Nephron (organoid): ENCODE measurements at regions not wholly inside any gene's neighbourhood (a gene's known extent, or its start where the extent isn't known, plus 50 kb on each side); places are given as distances from the start of the nearest gene placed in this dataset.
"Not testable (repeated sequence)": the region's sequence is repeated elsewhere in the genome, so short reads cannot be mapped to it uniquely, and the experiment has no call there.

Source experiments
- H3K27ac Mint-ChIP-seq, 3 experiments: 2 replicates each; pipeline ENCODE4 v1.8.0; 2020; ENCODE audit warnings: mixed read lengths in 3 of 3, mild to moderate bottlenecking in 2 of 3, moderate library complexity in 1 of 3
- H3K27me3 Mint-ChIP-seq: 2 replicates; pipeline ENCODE4 v1.8.0; 2021; ENCODE audit warnings: low read depth, mild to moderate bottlenecking, moderate library complexity, mixed read lengths
- H3K36me3 Mint-ChIP-seq: 2 replicates; pipeline ENCODE4 v1.8.0; 2020; ENCODE audit warnings: low read depth, mixed read lengths
- H3K4me1 Mint-ChIP-seq: 2 replicates; pipeline ENCODE4 v1.8.0; 2020; ENCODE audit warnings: mixed read lengths
- H3K4me3 Mint-ChIP-seq, 3 experiments: 2 replicates each; pipeline ENCODE4 v1.8.0; 2020; ENCODE audit warnings: mild to moderate bottlenecking in 3 of 3, mixed read lengths in 3 of 3, moderate library complexity in 2 of 3
- H3K9me3 Mint-ChIP-seq: 2 replicates; pipeline ENCODE4 v1.8.0; 2020; ENCODE audit warnings: mixed read lengths
- TF ChIP-seq, protein P1 (sequence below), 3 experiments: fragments of 200-600 bp; sonication (generic); IDR thresholded peaks; one replicate each; pipeline ENCODE4 v1.5.0; 2021; ENCODE audit warnings: antibody characterized with exemption in 3 of 3; ENCODE audit not compliant: unreplicated experiment in 3 of 3

DNA sequence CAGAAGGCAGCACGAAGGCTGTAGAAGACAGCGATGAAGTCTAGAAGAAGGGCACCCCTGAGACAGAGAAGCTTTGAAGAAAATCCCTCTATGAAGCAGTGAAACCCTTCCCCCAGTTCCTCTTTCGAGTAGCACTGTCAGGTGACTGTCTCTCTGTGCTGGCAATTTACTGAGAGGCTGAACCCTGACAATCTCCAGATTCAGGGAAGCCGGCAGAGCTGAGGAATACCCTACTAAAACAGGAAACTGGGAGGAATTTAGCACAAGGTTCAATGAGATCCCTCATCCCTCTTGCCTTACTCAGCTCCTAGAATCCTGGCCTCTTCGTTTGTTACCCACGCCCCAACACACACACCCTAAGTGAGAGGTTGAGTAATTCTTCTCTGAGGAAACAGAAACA is 239.7 kb upstream of the NOCT start:
- peak overlapping the region; percentile 80 to 94 (median 85) for H3K27ac Mint-ChIP-seq
- TF ChIP-seq, protein P1, sequence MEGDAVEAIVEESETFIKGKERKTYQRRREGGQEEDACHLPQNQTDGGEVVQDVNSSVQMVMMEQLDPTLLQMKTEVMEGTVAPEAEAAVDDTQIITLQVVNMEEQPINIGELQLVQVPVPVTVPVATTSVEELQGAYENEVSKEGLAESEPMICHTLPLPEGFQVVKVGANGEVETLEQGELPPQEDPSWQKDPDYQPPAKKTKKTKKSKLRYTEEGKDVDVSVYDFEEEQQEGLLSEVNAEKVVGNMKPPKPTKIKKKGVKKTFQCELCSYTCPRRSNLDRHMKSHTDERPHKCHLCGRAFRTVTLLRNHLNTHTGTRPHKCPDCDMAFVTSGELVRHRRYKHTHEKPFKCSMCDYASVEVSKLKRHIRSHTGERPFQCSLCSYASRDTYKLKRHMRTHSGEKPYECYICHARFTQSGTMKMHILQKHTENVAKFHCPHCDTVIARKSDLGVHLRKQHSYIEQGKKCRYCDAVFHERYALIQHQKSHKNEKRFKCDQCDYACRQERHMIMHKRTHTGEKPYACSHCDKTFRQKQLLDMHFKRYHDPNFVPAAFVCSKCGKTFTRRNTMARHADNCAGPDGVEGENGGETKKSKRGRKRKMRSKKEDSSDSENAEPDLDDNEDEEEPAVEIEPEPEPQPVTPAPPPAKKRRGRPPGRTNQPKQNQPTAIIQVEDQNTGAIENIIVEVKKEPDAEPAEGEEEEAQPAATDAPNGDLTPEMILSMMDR (IDR thresholded peaks at IDR 0.05; ENCODE audit: unreplicated experiment in 3 of 3), result no peak
- no peaks in the 10 kb centered on the region for H3K27me3 Mint-ChIP-seq
- peaks cover 8% of the 10 kb centered on the region for H3K9me3 Mint-ChIP-seq
- no peaks in the 10 kb centered on the region for H3K36me3 Mint-ChIP-seq
- no peak overlapping the region for H3K4me3 Mint-ChIP-seq
- H3K4me1 Mint-ChIP-seq, result peaks cover 23% of the 10 kb centered on the region

DNA sequence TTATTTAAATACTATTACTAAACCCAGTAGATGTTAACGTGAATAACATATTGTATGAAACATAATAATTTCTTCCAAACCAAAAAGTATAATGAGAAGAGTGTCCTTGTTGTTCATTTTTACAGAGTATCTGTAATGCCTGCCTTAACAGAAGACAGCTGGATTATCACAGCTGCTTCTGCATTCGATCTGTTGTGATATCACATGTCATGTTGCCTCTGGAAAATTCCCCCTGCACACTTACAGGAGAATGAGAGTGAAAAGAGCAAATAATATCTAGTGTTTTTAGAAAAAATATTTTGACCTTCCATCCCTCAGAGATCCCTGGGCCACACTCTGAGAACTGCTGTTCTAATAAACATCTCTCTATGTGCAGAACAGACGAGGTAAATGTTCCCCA is 240.1 kb upstream of the NOCT start:
- Mint-ChIP-seq H3K9me3 (peaks cover 7% of the 10 kb centered on the region), H3K4me1 (peaks cover 23% of the 10 kb centered on the region), H3K36me3 (no peaks in the 10 kb centered on the region)

DNA sequence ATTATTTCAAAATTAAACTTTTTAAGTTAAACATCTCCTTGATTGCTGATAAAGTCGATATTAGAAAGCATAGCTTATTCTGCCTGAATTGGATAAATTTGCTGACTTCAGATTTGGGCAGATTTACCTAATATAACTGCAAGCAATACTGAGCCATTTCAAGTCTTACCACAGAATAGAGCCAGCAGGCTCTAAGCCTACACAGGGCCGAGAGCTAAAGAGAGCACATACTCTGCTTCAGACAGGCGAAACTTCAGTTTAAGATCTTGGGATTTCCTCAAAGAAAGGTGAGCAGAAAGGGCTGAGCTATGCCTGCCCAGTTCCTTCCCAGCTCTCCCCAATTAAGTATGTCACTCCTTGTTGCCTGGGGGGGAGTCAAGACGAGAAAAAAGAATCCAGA is 240.6 kb upstream of the NOCT start:
- Mint-ChIP-seq H3K9me3 (peaks cover 3% of the 10 kb centered on the region), H3K4me3 (peak overlapping the region in 1 of 3 experiments; percentile 37), H3K27ac (peak overlapping the region; percentile 85 to 94 (median 93)), H3K4me1 (peaks cover 23% of the 10 kb centered on the region), H3K27me3 (no peaks in the 10 kb centered on the region), H3K36me3 (no peaks in the 10 kb centered on the region)
- TF ChIP-seq, protein P1 (IDR thresholded peaks at IDR 0.05; ENCODE audit: unreplicated experiment in 3 of 3), result no peak

More for the DNA sequence above, 240.1 kb upstream of the NOCT start:
- no peaks in the 10 kb centered on the region for H3K27me3 Mint-ChIP-seq
- TF ChIP-seq, protein P1 (IDR thresholded peaks at IDR 0.05; ENCODE audit: unreplicated experiment in 3 of 3), result no peak
- no peak overlapping the region for H3K4me3 Mint-ChIP-seq
- H3K27ac Mint-ChIP-seq, result peak overlapping the region; percentile 80 to 94 (median 85)

DNA sequence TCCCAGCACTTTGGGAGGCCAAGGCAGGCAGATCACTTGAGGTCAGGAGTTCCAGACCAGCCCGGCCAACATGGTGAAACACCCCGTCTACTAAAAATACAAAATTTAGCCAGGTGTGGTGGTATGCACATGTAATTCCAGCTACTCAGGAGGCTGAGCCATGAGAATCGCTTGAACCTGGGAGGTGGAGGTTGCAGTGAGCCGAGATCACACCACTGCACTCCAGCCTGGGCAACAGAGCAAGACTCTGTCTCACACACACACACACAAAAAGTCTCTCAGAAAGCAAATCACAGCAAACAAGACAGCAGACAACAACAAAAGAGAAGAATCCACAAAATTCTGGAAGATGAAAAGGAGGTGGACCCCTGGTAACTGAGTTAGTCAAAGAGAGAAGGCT is 241.5 kb upstream of the NOCT start:
- H3K36me3 Mint-ChIP-seq, H3K9me3 Mint-ChIP-seq, H3K4me3 Mint-ChIP-seq, H3K27me3 Mint-ChIP-seq: not testable (repeated sequence)
- peak overlapping the region; percentile 49 to 94 (median 85) for H3K27ac Mint-ChIP-seq
- H3K4me1 Mint-ChIP-seq, result peaks cover 23% of the 10 kb centered on the region

DNA sequence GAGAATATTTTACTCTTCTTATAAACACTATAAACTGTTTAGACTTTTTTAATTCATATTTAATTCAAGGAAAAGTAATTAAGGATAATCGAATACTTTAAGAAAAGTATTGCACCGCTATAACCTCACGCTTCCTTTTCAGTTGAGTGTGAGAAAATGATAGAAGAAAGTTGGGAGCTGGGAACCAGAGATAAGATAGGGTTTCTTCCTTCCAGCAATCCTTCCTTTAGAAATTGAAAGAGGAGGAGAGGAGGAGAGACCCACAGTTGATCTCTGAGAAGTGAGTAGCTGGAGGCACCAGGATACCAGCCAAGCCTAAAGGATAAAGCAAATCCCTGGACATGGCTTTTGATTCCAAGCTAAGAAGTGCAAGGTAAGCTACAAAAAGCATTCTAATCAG is 242.3 kb upstream of the NOCT start:
- Mint-ChIP-seq H3K4me3 (no peak overlapping the region), H3K27ac (no peak overlapping the region), H3K27me3 (no peaks in the 10 kb centered on the region), H3K9me3 (no peaks in the 10 kb centered on the region), H3K36me3 (no peaks in the 10 kb centered on the region), H3K4me1 (peaks cover 23% of the 10 kb centered on the region)
- TF ChIP-seq, protein P1 (IDR thresholded peaks at IDR 0.05; ENCODE audit: unreplicated experiment in 3 of 3), result no peak

DNA sequence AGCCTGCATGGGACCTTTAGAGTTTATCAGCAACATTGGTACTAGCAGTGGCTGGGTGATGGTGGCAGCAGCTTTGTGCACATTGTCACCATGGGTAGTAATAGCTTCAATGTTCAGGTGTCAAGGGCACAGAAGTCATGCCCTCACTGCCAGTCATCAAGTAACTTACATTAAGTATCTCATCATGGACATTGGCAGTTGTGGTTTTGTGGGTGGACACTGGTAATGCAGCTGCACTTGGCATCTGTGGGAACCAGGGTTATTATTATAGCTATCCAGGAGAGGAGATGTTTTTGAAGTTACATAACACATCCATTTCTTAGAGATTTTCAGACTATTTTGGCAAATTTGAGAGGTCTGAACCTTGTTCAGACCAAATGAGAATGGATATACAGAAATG is 243.2 kb upstream of the NOCT start:
- Mint-ChIP-seq H3K36me3 (no peaks in the 10 kb centered on the region), H3K4me3 (no peak overlapping the region), H3K9me3 (no peaks in the 10 kb centered on the region), H3K27me3 (no peaks in the 10 kb centered on the region), H3K27ac (no peak overlapping the region), H3K4me1 (peaks cover 23% of the 10 kb centered on the region)
- TF ChIP-seq, protein P1 (IDR thresholded peaks at IDR 0.05; ENCODE audit: unreplicated experiment in 3 of 3), result no peak
